Panc1 (cell line): ENCODE measurements at regions not wholly inside any gene's neighbourhood (a gene's known extent, or its start where the extent isn't known, plus 50 kb on each side); places are given as distances from the start of the nearest gene placed in this dataset.

Source experiments
- CTCF ChIP-seq: fragments of 450-650 bp; IDR thresholded peaks from 2 replicates; pipeline ENCODE4 v1.5.1; 2017; ENCODE audit warnings: mild to moderate bottlenecking
- POLR2AphosphoS5 ChIP-seq: IDR thresholded peaks from 2 replicates; pipeline ENCODE4 v1.6.1; 2012; ENCODE audit warnings: mild to moderate bottlenecking, low read depth, low read length, moderate library complexity
- REST ChIP-seq, 2 experiments: IDR thresholded peaks; 2 replicates each; pipeline ENCODE4 v1.6.1; 2011 to 2012; ENCODE audit warnings: low read depth in 2 of 2, control low read depth in 1 of 2, low read length in 1 of 2, mild to moderate bottlenecking in 1 of 2, moderate library complexity in 1 of 2; ENCODE audit not compliant: insufficient read depth in 1 of 2
- SIN3A ChIP-seq: IDR thresholded peaks from 2 replicates; pipeline ENCODE4 v1.6.1; 2012; ENCODE audit warnings: low read depth, mild to moderate bottlenecking, low read length, moderate library complexity, borderline replicate concordance; ENCODE audit not compliant: insufficient read depth
- TCF7L2 ChIP-seq: IDR thresholded peaks from 2 replicates; pipeline ENCODE4 v1.6.1; 2011; ENCODE audit warnings: mild to moderate bottlenecking, low read depth, low read length, inconsistent platforms

GRCh38 chr1:82227306-82228095, 426.8 kb downstream of the ADGRL2 start:
- TF ChIP-seq CTCF (no peak), REST (IDR thresholded peaks at IDR 0.05; ENCODE audit: insufficient read depth in 1 of 2, low read depth in 2 of 2, low read length in 1 of 2) (no peak), SIN3A (no peak), POLR2AphosphoS5 (no peak), TCF7L2 (no peak)
